H1 (cell line): ENCODE measurements at regions not wholly inside any gene's neighbourhood (a gene's known extent, or its start where the extent isn't known, plus 50 kb on each side); places are given as distances from the start of the nearest gene placed in this dataset.

Source experiments
- CTCF ChIA-PET: fragments of 300-600 bp; sonication (Branson Sonifier 250); formaldehyde crosslinking; loops from one replicate; lab custom pipeline; 2021; ENCODE audit not compliant: partially characterized antibody; lab: Charles Lee
- POLR2A ChIA-PET: fragments of 300-600 bp; sonication (Branson Sonifier 250); formaldehyde crosslinking; loops from one replicate; lab custom pipeline; 2021; ENCODE audit warnings: inconsistent platforms; ENCODE audit not compliant: partially characterized antibody; lab: Charles Lee
- DNase-seq, 2 experiments: peaks; one replicate each; pipeline versions ENCODE4 v3.0.0 to v3.0.0-alpha.2; 2010 to 2022; ENCODE audit warnings: low spot score in 2 of 2, low read depth in 1 of 2, mixed read lengths in 1 of 2
- FAIRE-seq: peaks from 2 replicates; lab custom pipeline; 2011; peaks lifted over from hg19 to GRCh38; lab: Jason Lieb, UNC
- H2AFZ ChIP-seq: 2 replicates; pipeline ENCODE4 v1.8.1; 2012; ENCODE audit warnings: low read length, inconsistent platforms
- H2AK5ac ChIP-seq: 2 replicates; pipeline ENCODE4 v1.6.1; 2013; ENCODE audit warnings: low read depth, low read length
- H2BK120ac ChIP-seq: replicated peaks from 2 replicates; pipeline ENCODE3; 2013; ENCODE audit warnings: low read depth, low read length, inconsistent platforms
- H2BK12ac ChIP-seq: 2 replicates; pipeline ENCODE4 v1.6.1; 2013; ENCODE audit warnings: low read depth, low read length
- H2BK15ac ChIP-seq: 2 replicates; pipeline ENCODE4 v1.6.1; 2013; ENCODE audit warnings: low read length
- H2BK20ac ChIP-seq: 2 replicates; pipeline ENCODE4 v1.6.1; 2013; ENCODE audit warnings: low read length
- H2BK5ac ChIP-seq: 2 replicates; pipeline ENCODE4 v1.6.1; 2013; ENCODE audit warnings: low read depth, low read length
- H3K14ac ChIP-seq: 2 replicates; pipeline ENCODE4 v1.6.1; 2013; ENCODE audit warnings: inconsistent platforms; ENCODE audit not compliant: insufficient read length
- H3K18ac ChIP-seq: 2 replicates; pipeline ENCODE4 v1.6.1; 2013; ENCODE audit warnings: low read length; ENCODE audit errors: extremely low read depth
- H3K23ac ChIP-seq: 2 replicates; pipeline ENCODE4 v1.6.1; 2013; ENCODE audit warnings: inconsistent platforms; ENCODE audit not compliant: insufficient read length
- H3K23me2 ChIP-seq: 2 replicates; pipeline ENCODE4 v1.6.1; 2013; ENCODE audit warnings: low read depth, low read length
- H3K27ac ChIP-seq: 2 replicates; pipeline ENCODE4 v1.6.1; 2011; ENCODE audit warnings: low read depth, low read length, inconsistent platforms
- H3K27me3 ChIP-seq, 4 experiments: replicated peaks in 1 of 4; 1 replicate in 1 of 4; 2 replicates in 3 of 4; pipeline versions ENCODE4 v1.6.1 to v1.8.1; 2011 to 2013; ENCODE audit warnings: low read length in 3 of 4, mild to moderate bottlenecking in 3 of 4, inconsistent platforms in 2 of 4, mixed read lengths in 2 of 4, moderate library complexity in 1 of 4; ENCODE audit not compliant: control insufficient read depth in 3 of 4, insufficient read depth in 3 of 4; ENCODE audit errors: extremely low read depth in 1 of 4
- H3K36me3 ChIP-seq, 4 experiments: 2 replicates each; pipeline versions ENCODE4 v1.6.1 to v1.8.1; 2011 to 2013; ENCODE audit warnings: mild to moderate bottlenecking in 4 of 4, low read length in 3 of 4, moderate library complexity in 2 of 4, control low read depth in 1 of 4, inconsistent platforms in 1 of 4; ENCODE audit not compliant: insufficient read depth in 4 of 4, control insufficient read depth in 2 of 4
- H3K4ac ChIP-seq: replicated peaks from 2 replicates; pipeline ENCODE3; 2013; ENCODE audit warnings: low read length, low read depth, mixed read lengths, inconsistent platforms; ENCODE audit not compliant: insufficient read length
- H3K4me1 ChIP-seq, 4 experiments: replicated peaks in 1 of 4; 1 replicate in 1 of 4; 2 replicates in 3 of 4; pipeline versions ENCODE4 v1.6.1 to v1.8.1; 2011 to 2013; ENCODE audit warnings: low read length in 3 of 4, inconsistent platforms in 2 of 4, mixed read lengths in 1 of 4; ENCODE audit not compliant: insufficient read depth in 4 of 4, control insufficient read depth in 3 of 4
- H3K4me2 ChIP-seq, 2 experiments: 2 replicates each; pipeline versions ENCODE4 v1.6.1 to v1.8.1; 2011 to 2013; ENCODE audit warnings: low read depth in 2 of 2, low read length in 2 of 2, control low read depth in 1 of 2, inconsistent platforms in 1 of 2, mild to moderate bottlenecking in 1 of 2; ENCODE audit not compliant: insufficient read depth in 1 of 2
- H3K4me3 ChIP-seq, 4 experiments: fragments of 200-600, 300-600 bp in 1 of 4; sonication (generic), shearing (Covaris generic), sonication (Bioruptor Twin) in 1 of 4; 2 replicates each; pipeline versions ENCODE4 v1.5.1 to v1.8.1; 2011 to 2016; ENCODE audit warnings: low read length in 4 of 4, low read depth in 3 of 4, control low read depth in 2 of 4, inconsistent platforms in 2 of 4, mild to moderate bottlenecking in 2 of 4, mixed read lengths in 1 of 4, moderate library complexity in 1 of 4; ENCODE audit not compliant: insufficient read depth in 2 of 4; ENCODE audit errors: extremely low read depth in 1 of 4
- H3K56ac ChIP-seq: replicated peaks from 2 replicates; pipeline ENCODE3; 2013; ENCODE audit warnings: low read depth, mild to moderate bottlenecking, mixed read lengths, low read length, inconsistent platforms; ENCODE audit not compliant: insufficient read length
- H3K79me1 ChIP-seq: 2 replicates; pipeline ENCODE4 v1.6.1; 2013; ENCODE audit warnings: low read depth, low read length, control low read depth
- H3K79me2 ChIP-seq, 2 experiments: 2 replicates each; pipeline versions ENCODE4 v1.6.1 to v1.8.1; 2012 to 2013; ENCODE audit warnings: low read length in 2 of 2, mild to moderate bottlenecking in 2 of 2, inconsistent platforms in 1 of 2; ENCODE audit not compliant: insufficient read depth in 2 of 2, control insufficient read depth in 1 of 2
- H3K9ac ChIP-seq, 4 experiments: replicated peaks in 1 of 4; 1 replicate in 1 of 4; 2 replicates in 3 of 4; pipeline versions ENCODE4 v1.6.1 to v1.8.1; 2011 to 2013; ENCODE audit warnings: low read depth in 3 of 4, low read length in 3 of 4, control low read depth in 2 of 4, mild to moderate bottlenecking in 2 of 4, moderate library complexity in 2 of 4, inconsistent platforms in 1 of 4; ENCODE audit errors: extremely low read depth in 1 of 4
- H3K9me3 ChIP-seq, 2 experiments: 2 replicates each; pipeline versions ENCODE4 v1.6.1 to v1.8.1; 2012 to 2013; ENCODE audit warnings: mild to moderate bottlenecking in 2 of 2, moderate library complexity in 2 of 2, control low read depth in 1 of 2, inconsistent platforms in 1 of 2, low read depth in 1 of 2, low read length in 1 of 2, mixed read lengths in 1 of 2; ENCODE audit not compliant: insufficient read depth in 2 of 2
- H4K20me1 ChIP-seq, 2 experiments: replicated peaks in 1 of 2; 2 replicates each; pipeline versions ENCODE3 to v1.8.1; 2011 to 2013; ENCODE audit warnings: inconsistent platforms in 2 of 2, low read length in 2 of 2, mild to moderate bottlenecking in 1 of 2; ENCODE audit not compliant: insufficient read depth in 2 of 2, control insufficient read depth in 1 of 2
- H4K5ac ChIP-seq: 2 replicates; pipeline ENCODE4 v1.6.1; 2013; ENCODE audit warnings: low read length, low read depth, mixed read lengths, inconsistent platforms; ENCODE audit not compliant: insufficient read length
- H4K8ac ChIP-seq: 2 replicates; pipeline ENCODE4 v1.8.0; 2013; ENCODE audit warnings: mild to moderate bottlenecking, moderate library complexity, low read length, inconsistent platforms; ENCODE audit not compliant: insufficient read depth; ENCODE audit errors: extremely low read depth
- H4K91ac ChIP-seq: replicated peaks from 2 replicates; pipeline ENCODE3; 2013; ENCODE audit warnings: low read length, mixed read lengths, inconsistent platforms; ENCODE audit not compliant: insufficient read length
- BCL11A ChIP-seq, 2 experiments: IDR thresholded peaks; one replicate each; pipeline ENCODE4 v1.6.1; 2011; ENCODE audit warnings: low read depth in 2 of 2, low read length in 2 of 2, mild to moderate bottlenecking in 2 of 2
- CBX8 ChIP-seq: fragments of 300-800, 300-1000 bp; sonication (generic); IDR thresholded peaks from 2 replicates; pipeline ENCODE4 v1.7.1; 2016; ENCODE audit warnings: low read depth, low read length, borderline replicate concordance
- CTBP2 ChIP-seq: IDR thresholded peaks from 2 replicates; pipeline ENCODE4 v1.7.0; 2011; ENCODE audit warnings: borderline replicate concordance, mild to moderate bottlenecking, moderate library complexity, mixed read lengths, low read length; ENCODE audit not compliant: insufficient read depth, insufficient read length
- GABPA ChIP-seq: IDR thresholded peaks from 2 replicates; pipeline ENCODE4 v1.6.1; 2011; ENCODE audit warnings: mild to moderate bottlenecking, low read length, moderate library complexity, borderline replicate concordance; ENCODE audit not compliant: insufficient read depth
- RFX5 ChIP-seq: IDR thresholded peaks from 2 replicates; pipeline ENCODE4 v1.6.1; 2011; ENCODE audit warnings: low read depth, low read length, improper control_type of control experiment, borderline replicate concordance
- SAP30 ChIP-seq: fragments of 300-600 bp; sonication (generic); IDR thresholded peaks from 2 replicates; pipeline ENCODE4 v1.7.1; 2012; ENCODE audit warnings: low read length, moderate library complexity, mild to moderate bottlenecking, inconsistent platforms; ENCODE audit not compliant: insufficient read depth, insufficient replicate concordance
- SIX5 ChIP-seq: IDR thresholded peaks from 2 replicates; pipeline ENCODE4 v1.6.1; 2011; ENCODE audit warnings: mild to moderate bottlenecking, low read depth, low read length
- SP2 ChIP-seq: IDR thresholded peaks from 2 replicates; pipeline ENCODE4 v1.6.1; 2012; ENCODE audit warnings: mild to moderate bottlenecking, low read length, inconsistent platforms
- SUZ12 ChIP-seq: fragments of 200-600 bp; sonication (generic); IDR thresholded peaks from 2 replicates; pipeline ENCODE4 v1.6.1; 2012; ENCODE audit warnings: mild to moderate bottlenecking, inconsistent platforms, low read length, moderate library complexity, mixed read lengths
- WGBS, 2 experiments: shearing (Covaris generic) in 1 of 2; methylation state at CpG; one replicate each; pipeline versions ENCODE4 v1.1.6 to v1.1.7; 2013 to 2015; ENCODE audit warnings: low lambda C conversion rate in 2 of 2, mixed read lengths in 2 of 2, inconsistent platforms in 1 of 2, low coverage in 1 of 2, missing lambda C conversion rate in 1 of 2; ENCODE audit not compliant: insufficient replicate concordance in 2 of 2, insufficient coverage in 1 of 2, insufficient read length in 1 of 2; ENCODE audit errors: extremely low coverage in 1 of 2, missing lambda C conversion rate in 1 of 2; 5-methylcytosine and 5-hydroxymethylcytosine counted together
- TF ChIP-seq, protein P1 (sequence below): IDR thresholded peaks from 2 replicates; pipeline ENCODE4 v1.6.1; 2011; ENCODE audit warnings: low read length, improper control_type of control experiment

DNA sequence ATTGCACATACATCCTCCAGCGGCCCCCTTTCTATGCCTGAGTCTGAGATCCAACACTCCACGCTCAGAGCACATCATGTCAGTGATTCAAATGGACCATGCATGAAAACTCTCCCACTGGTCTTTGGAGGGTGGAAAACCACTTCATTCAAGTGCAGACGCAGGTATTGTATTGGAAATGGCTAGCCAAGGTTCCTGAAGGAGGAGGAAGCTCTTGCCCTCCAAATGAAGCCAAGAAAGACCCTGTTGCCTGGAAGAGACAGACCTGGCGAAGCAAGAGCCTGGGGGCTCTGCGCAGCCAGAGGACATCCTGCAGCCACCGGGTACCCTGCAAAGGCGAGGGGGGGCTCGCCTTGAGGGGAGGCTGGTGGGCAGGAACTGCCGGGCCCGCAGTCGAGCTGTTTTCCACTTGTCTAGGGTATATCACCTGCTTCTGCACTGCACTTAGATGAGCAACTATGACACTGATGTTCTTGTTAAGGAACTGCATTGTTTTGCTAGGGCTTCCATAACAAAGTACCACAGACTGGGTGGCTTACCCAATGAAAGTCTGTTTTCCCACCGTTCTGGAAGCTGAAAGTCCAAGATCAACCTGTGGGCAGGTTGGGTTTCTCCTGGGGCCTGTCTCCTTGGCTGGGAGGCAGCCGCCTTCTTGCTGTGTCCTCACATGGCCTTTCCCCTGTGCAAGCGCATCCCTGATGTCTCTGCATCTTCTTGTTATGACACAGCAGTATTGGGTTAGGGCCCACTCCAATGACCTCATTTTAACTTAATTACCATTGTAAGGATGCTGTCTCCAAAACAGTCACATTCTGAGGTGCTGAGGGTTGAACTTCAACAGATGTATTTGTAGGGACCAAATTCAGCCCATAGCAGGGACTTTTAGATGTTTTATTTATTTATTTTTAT is 233.4 kb downstream of the ARHGAP12 start:
- no peak overlapping the region for H3K27ac ChIP-seq
- peaks cover 4 to 17% (median 11%) of the 10 kb centered on the region in 4 experiments for H3K4me1 ChIP-seq
- FAIRE-seq = no peak
- TF ChIP-seq, protein P1, sequence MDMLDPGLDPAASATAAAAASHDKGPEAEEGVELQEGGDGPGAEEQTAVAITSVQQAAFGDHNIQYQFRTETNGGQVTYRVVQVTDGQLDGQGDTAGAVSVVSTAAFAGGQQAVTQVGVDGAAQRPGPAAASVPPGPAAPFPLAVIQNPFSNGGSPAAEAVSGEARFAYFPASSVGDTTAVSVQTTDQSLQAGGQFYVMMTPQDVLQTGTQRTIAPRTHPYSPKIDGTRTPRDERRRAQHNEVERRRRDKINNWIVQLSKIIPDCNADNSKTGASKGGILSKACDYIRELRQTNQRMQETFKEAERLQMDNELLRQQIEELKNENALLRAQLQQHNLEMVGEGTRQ = no peak
- no peak for TF ChIP-seq SUZ12
- TF ChIP-seq RFX5 = no peak
- no peak for TF ChIP-seq GABPA
- TF ChIP-seq SAP30 = no peak
- TF ChIP-seq CBX8 = no peak
- no peak for TF ChIP-seq CTBP2
- no peak for TF ChIP-seq BCL11A (IDR thresholded peaks at IDR 0.05; ENCODE audit: low read depth in 2 of 2, low read length in 2 of 2)
- TF ChIP-seq SP2 = no peak
- no peak for TF ChIP-seq SIX5

More for the DNA sequence above, 233.4 kb downstream of the ARHGAP12 start:
- ChIA-PET CTCF (no interaction called here), POLR2A (interaction anchor here (1.2 kb wide), 1 partner anchor 17 kb away, joined by 4 read pairs; no protein-coding TSS in a partner anchor)
- no peaks in the 10 kb centered on the region for H3K23me2 ChIP-seq
- no peak overlapping the region for H2AFZ ChIP-seq
- H3K79me2 ChIP-seq = no peaks in the 10 kb centered on the region
- peak overlapping the region; percentile 88; the same call in 1 of the 2 replicates for H2BK20ac ChIP-seq
- H3K18ac ChIP-seq = 0 out of 2 replicates have a peak overlapping the region, but pooled peaks have one; percentile 51
- 74% methylated on average over 14 of the region's 14 CpGs; no CpG with 5 or more reads in 1 of the 2 experiments for WGBS, 2 experiments
- no peak overlapping the region for H4K8ac ChIP-seq
- no peak overlapping the region for H2BK5ac ChIP-seq
- H3K56ac ChIP-seq = no peak overlapping the region
- H3K9me3 ChIP-seq = peaks cover 4 to 6% of the 10 kb centered on the region in 2 experiments; a peak in 1 of 4 replicates
- no peak overlapping the region for H2BK15ac ChIP-seq
- peak overlapping the region; percentile 6 for H4K91ac ChIP-seq
- H2AK5ac ChIP-seq = no peak overlapping the region
- no peak overlapping the region for H3K14ac ChIP-seq
- no peak overlapping the region for H3K4ac ChIP-seq
- peak overlapping the region; percentile 0 to 45; a peak in 3 of 4 replicates for H3K4me2 ChIP-seq
- H2BK120ac ChIP-seq = no peak overlapping the region
- H4K5ac ChIP-seq = no peak overlapping the region
- no peak overlapping the region for H3K9ac ChIP-seq
- H2BK12ac ChIP-seq = no peak overlapping the region
- H3K27me3 ChIP-seq = no peaks in the 10 kb centered on the region
- no peaks in the 10 kb centered on the region for H4K20me1 ChIP-seq
- H3K79me1 ChIP-seq = no peaks in the 10 kb centered on the region
- H3K4me3 ChIP-seq = no peak overlapping the region
- H3K36me3 ChIP-seq = no peaks in the 10 kb centered on the region
- H3K23ac ChIP-seq = no peak overlapping the region
- no peak for DNase-seq
